H9 (cell line): ENCODE measurements at regions not wholly inside any gene's neighbourhood (a gene's known extent, or its start where the extent isn't known, plus 50 kb on each side); places are given as distances from the start of the nearest gene placed in this dataset.

Experiments
- DNase-seq: peaks from one replicate; pipeline ENCODE4 v3.0.0-alpha.2; 2017
- H2AFZ ChIP-seq: one replicate; pipeline ENCODE4 v1.6.1; 2013; ENCODE audit warnings: mild to moderate bottlenecking, low read length, control low read depth, moderate library complexity
- H2AK5ac ChIP-seq: 2 replicates; pipeline ENCODE4 v1.6.1; 2013; ENCODE audit warnings: low read length, control low read depth, mixed read lengths; ENCODE audit not compliant: insufficient read length
- H2BK120ac ChIP-seq: one replicate; pipeline ENCODE4 v1.6.1; 2013; ENCODE audit warnings: low read depth, mild to moderate bottlenecking, low read length, control low read depth, inconsistent platforms; ENCODE audit not compliant: poor library complexity, severe bottlenecking
- H2BK12ac ChIP-seq: 2 replicates; pipeline ENCODE4 v1.6.1; 2013; ENCODE audit warnings: low read length, control low read depth, mixed read lengths, low read depth; ENCODE audit not compliant: insufficient read length
- H2BK15ac ChIP-seq: 2 replicates; pipeline ENCODE4 v1.6.1; 2013; ENCODE audit warnings: low read depth, low read length, control low read depth
- H2BK20ac ChIP-seq: one replicate; pipeline ENCODE4 v1.6.1; 2013; ENCODE audit warnings: low read depth, mild to moderate bottlenecking, low read length, control low read depth, inconsistent platforms; ENCODE audit not compliant: poor library complexity, severe bottlenecking
- H2BK5ac ChIP-seq: 2 replicates; pipeline ENCODE4 v1.6.1; 2013; ENCODE audit warnings: low read length, control low read depth, mixed read lengths; ENCODE audit not compliant: insufficient read length
- H3K14ac ChIP-seq: 2 replicates; pipeline ENCODE4 v1.6.1; 2013; ENCODE audit warnings: low read length, control low read depth; ENCODE audit not compliant: insufficient read depth
- H3K18ac ChIP-seq: 2 replicates; pipeline ENCODE4 v1.6.1; 2013; ENCODE audit warnings: low read depth, mild to moderate bottlenecking, mixed read lengths, low read length, control low read depth; ENCODE audit not compliant: insufficient read length
- H3K23ac ChIP-seq: 2 replicates; pipeline ENCODE4 v1.6.1; 2013; ENCODE audit warnings: low read length, control low read depth, mixed read lengths, low read depth; ENCODE audit not compliant: insufficient read length
- H3K23me2 ChIP-seq: 2 replicates; pipeline ENCODE4 v1.6.1; 2013; ENCODE audit warnings: low read depth, mild to moderate bottlenecking, mixed read lengths, low read length, control low read depth; ENCODE audit not compliant: insufficient read length, poor library complexity, severe bottlenecking
- H3K27ac ChIP-seq: 2 replicates; pipeline ENCODE4 v1.5.1; 2013; ENCODE audit warnings: low read length, control low read depth, mixed read lengths, low read depth; ENCODE audit not compliant: insufficient read length
- H3K27me3 ChIP-seq: 2 replicates; pipeline ENCODE4 v1.6.1; 2013; ENCODE audit warnings: low read length, control low read depth, inconsistent platforms; ENCODE audit not compliant: insufficient read depth
- H3K4ac ChIP-seq: 2 replicates; pipeline ENCODE4 v1.6.1; 2013; ENCODE audit warnings: low read depth, mild to moderate bottlenecking, control low read depth, inconsistent platforms, low read length, moderate library complexity
- H3K4me1 ChIP-seq: 2 replicates; pipeline ENCODE4 v1.6.1; 2013; ENCODE audit warnings: low read length, control low read depth, inconsistent platforms; ENCODE audit not compliant: insufficient read depth
- H3K4me2 ChIP-seq: 2 replicates; pipeline ENCODE4 v1.6.1; 2013; ENCODE audit warnings: low read length, control low read depth, mixed read lengths; ENCODE audit not compliant: insufficient read length, insufficient read depth
- H3K56ac ChIP-seq: 2 replicates; pipeline ENCODE4 v1.6.1; 2013; ENCODE audit warnings: low read depth, mild to moderate bottlenecking, mixed read lengths, low read length, control low read depth; ENCODE audit not compliant: insufficient read length
- H3K79me1 ChIP-seq: 2 replicates; pipeline ENCODE4 v1.6.1; 2013; ENCODE audit warnings: low read depth, mild to moderate bottlenecking, moderate library complexity, low read length, control low read depth, inconsistent platforms; ENCODE audit not compliant: insufficient read depth, poor library complexity, severe bottlenecking
- H3K79me2 ChIP-seq: 2 replicates; pipeline ENCODE4 v1.6.1; 2013; ENCODE audit warnings: low read length, control low read depth, inconsistent platforms; ENCODE audit not compliant: insufficient read depth
- H3K9ac ChIP-seq: 2 replicates; pipeline ENCODE4 v1.6.1; 2013; ENCODE audit warnings: low read length, control low read depth, mixed read lengths; ENCODE audit not compliant: insufficient read length; ENCODE audit errors: extremely low read depth
- H3K9me3 ChIP-seq: one replicate; pipeline ENCODE4 v1.6.1; 2013; ENCODE audit warnings: low read depth, low read length, inconsistent platforms; ENCODE audit not compliant: control insufficient read depth
- H3T11ph ChIP-seq: one replicate; pipeline ENCODE4 v1.6.1; 2013; ENCODE audit warnings: mild to moderate bottlenecking, low read length, control low read depth, inconsistent platforms
- H4K20me1 ChIP-seq: one replicate; pipeline ENCODE4 v1.6.1; 2013; ENCODE audit not compliant: control insufficient read depth, insufficient read length, insufficient read depth
- H4K5ac ChIP-seq: 2 replicates; pipeline ENCODE4 v1.6.1; 2013; ENCODE audit warnings: low read depth, mild to moderate bottlenecking, mixed read lengths, low read length, control low read depth; ENCODE audit not compliant: insufficient read length
- H4K8ac ChIP-seq: replicated peaks from 2 replicates; pipeline ENCODE4 v1.6.1; 2013; ENCODE audit warnings: low read length, control low read depth, mixed read lengths, low read depth; ENCODE audit not compliant: insufficient read length
- H4K91ac ChIP-seq: 2 replicates; pipeline ENCODE4 v1.6.1; 2013; ENCODE audit warnings: low read depth, mild to moderate bottlenecking, moderate library complexity, mixed read lengths, low read length, control low read depth; ENCODE audit not compliant: insufficient read length
- H3K27ac Mint-ChIP-seq, 3 experiments: 2 replicates in 2 of 3; 3 replicates in 1 of 3; pipeline ENCODE4 v1.8.0; 2020 to 2021; ENCODE audit warnings: mixed read lengths in 3 of 3, mild to moderate bottlenecking in 1 of 3, moderate library complexity in 1 of 3
- H3K27me3 Mint-ChIP-seq: 2 replicates; pipeline ENCODE4 v1.8.0; 2021; ENCODE audit warnings: low read depth, mild to moderate bottlenecking, moderate library complexity, mixed read lengths
- H3K36me3 Mint-ChIP-seq, 3 experiments: 2 replicates in 2 of 3; 3 replicates in 1 of 3; pipeline ENCODE4 v1.8.0; 2020 to 2021; ENCODE audit warnings: low read depth in 3 of 3, mixed read lengths in 3 of 3; ENCODE audit not compliant: insufficient read depth in 1 of 3
- H3K4me1 Mint-ChIP-seq, 2 experiments: 2 replicates each; pipeline ENCODE4 v1.8.0; 2020; ENCODE audit warnings: mixed read lengths in 2 of 2
- H3K4me3 Mint-ChIP-seq, 2 experiments: 2 replicates in 1 of 2; 3 replicates in 1 of 2; pipeline ENCODE4 v1.8.0; 2020 to 2021; ENCODE audit warnings: mild to moderate bottlenecking in 2 of 2, mixed read lengths in 2 of 2, moderate library complexity in 1 of 2
- H3K9me3 Mint-ChIP-seq, 2 experiments: 2 replicates in 1 of 2; 3 replicates in 1 of 2; pipeline ENCODE4 v1.8.0; 2020; ENCODE audit warnings: mild to moderate bottlenecking in 2 of 2, mixed read lengths in 2 of 2, moderate library complexity in 1 of 2
- CTCF ChIP-seq: fragments of 200-600 bp; sonication (generic); conservative IDR thresholded peaks from 3 replicates; pipeline ENCODE4 v1.8.0; 2021; ENCODE audit warnings: antibody characterized with exemption, mild to moderate bottlenecking
- WGBS: extraction: QIAGEN DNeasy Blood & Tissue Kit; methylation state at CpG from one replicate; pipeline ENCODE4 v1.1.7; 2013; ENCODE audit warnings: missing lambda C conversion rate, low lambda C conversion rate, mixed read lengths; ENCODE audit not compliant: insufficient read length; ENCODE audit errors: extremely low coverage; 5-methylcytosine and 5-hydroxymethylcytosine counted together

DNA sequence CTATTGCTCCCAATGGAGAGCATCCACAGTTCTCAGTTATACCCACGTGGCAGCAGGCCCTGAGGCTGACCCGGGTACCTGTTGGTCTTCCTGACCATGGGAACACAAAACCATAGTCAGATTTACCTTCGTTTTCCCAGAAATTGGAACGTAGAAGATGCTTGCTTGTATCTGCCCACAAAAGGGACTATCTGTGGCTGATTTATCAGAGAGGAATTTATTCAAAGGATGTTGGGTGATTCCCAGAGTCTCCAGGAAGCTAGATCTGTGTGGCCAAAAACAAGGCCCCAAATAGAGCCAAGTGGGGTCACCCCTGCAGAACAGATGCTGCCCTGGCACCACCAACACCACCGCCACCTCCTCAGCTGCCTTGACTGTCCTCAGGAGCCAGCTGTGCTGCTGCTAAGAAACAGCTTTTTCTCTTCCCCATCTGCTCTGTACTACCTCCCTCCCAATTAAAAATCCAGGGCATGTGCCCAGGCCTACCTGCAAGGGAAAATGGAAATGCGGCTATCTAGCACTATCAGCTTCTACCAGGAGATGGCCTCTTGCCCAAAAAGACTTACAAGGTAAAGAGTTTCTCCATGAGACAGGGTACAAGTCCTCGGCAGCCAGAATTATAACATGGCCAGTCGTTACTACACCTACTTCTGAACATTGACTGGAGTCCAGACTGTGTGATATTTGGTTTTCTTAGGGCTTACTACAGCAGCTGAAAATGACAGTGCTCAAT, 128.6 kb upstream of the PLEKHG7 start:
- no peak overlapping the region for H3K4me2 ChIP-seq
- H2AK5ac ChIP-seq: no peak overlapping the region
- Mint-ChIP-seq H3K4me3 (no peak overlapping the region), H3K4me1 (peaks cover 0 to 4% of the 10 kb centered on the region in 2 experiments; a peak in 1 of 4 replicates), H3K36me3 (peaks cover 0 to 2% (median 0%) of the 10 kb centered on the region in 3 experiments; a peak in 1 of 7 replicates), H3K27me3 (no peaks in the 10 kb centered on the region), H3K27ac (no peak overlapping the region), H3K9me3 (peaks cover 2% of the 10 kb centered on the region in 2 experiments; a peak in 2 of 5 replicates)
- H3K23ac ChIP-seq: no peak overlapping the region
- no peaks in the 10 kb centered on the region for H3K27me3 ChIP-seq
- H2AFZ ChIP-seq: no peak overlapping the region
- no peak overlapping the region for H3K18ac ChIP-seq
- H3K4ac ChIP-seq: no peak overlapping the region
- no CpG with 5 or more reads among the region's 8 CpGs for WGBS
- no peaks in the 10 kb centered on the region for H4K20me1 ChIP-seq
- no peak overlapping the region for H2BK12ac ChIP-seq
- H2BK5ac ChIP-seq: no peak overlapping the region
- H2BK20ac ChIP-seq: no peak overlapping the region
- no peak overlapping the region for H2BK120ac ChIP-seq
- H3T11ph ChIP-seq: no peak overlapping the region
- no peak overlapping the region for H3K9ac ChIP-seq
- H4K5ac ChIP-seq: no peak overlapping the region
- H3K9me3 ChIP-seq: no peaks in the 10 kb centered on the region
- H3K79me2 ChIP-seq: no peaks in the 10 kb centered on the region
- no peaks in the 10 kb centered on the region; the same call in 1 of the 2 replicates for H3K4me1 ChIP-seq
- DNase-seq: peak; percentile 71
- H2BK15ac ChIP-seq: no peak overlapping the region
- H3K14ac ChIP-seq: no peak overlapping the region
- H3K56ac ChIP-seq: no peak overlapping the region
- TF ChIP-seq CTCF: peak; percentile 65
- no peaks in the 10 kb centered on the region for H3K23me2 ChIP-seq
- H4K91ac ChIP-seq: no peak overlapping the region
- H4K8ac ChIP-seq: no peak overlapping the region
- no peak overlapping the region for H3K27ac ChIP-seq
- no peaks in the 10 kb centered on the region for H3K79me1 ChIP-seq
